ENCODE measurements at regions not wholly inside any gene's neighbourhood (a gene's known extent, or its start where the extent isn't known, plus 50 kb on each side); places are given as distances from the start of the nearest gene placed in this dataset.

- Histone ChIP-seq H3K79me2 (ENCODE audit: insufficient read depth) (no peaks in the 10 kb centered on the region), H3K9ac (no peak overlapping the region), H2AFZ (ENCODE audit: low read depth) (no peak overlapping the region), H3K9me2 (no peaks in the 10 kb centered on the region), H3K4me2 (no peak overlapping the region), H3K4me3 (ENCODE audit: low read depth in 2 of 2, low read length in 1 of 2) (no peak overlapping the region), H3K27ac (ENCODE audit: low read depth in 2 of 2, low read length in 1 of 2) (no peak overlapping the region), H3K9me3 (no peaks in the 10 kb centered on the region), H3K27me3 (ENCODE audit: insufficient read depth) (no peaks in the 10 kb centered on the region), H3K4me1 (ENCODE audit: control insufficient read depth in 1 of 2, insufficient read depth in 2 of 2, low read depth in 1 of 2, low read length in 1 of 2) (peaks cover 0 to 3% of the 10 kb centered on the region in 2 experiments; a peak in 1 of 4 replicates), H4K20me1 (ENCODE audit: insufficient read depth) (no peaks in the 10 kb centered on the region), H3K36me3 (replicated peaks in 1 of 2; ENCODE audit: control insufficient read depth in 1 of 2, insufficient read depth in 2 of 2, low read length in 1 of 2) (no peaks in the 10 kb centered on the region), H3F3A (replicated peaks; ENCODE audit: insufficient read depth) (no peaks in the 10 kb centered on the region)
- ChIA-PET CTCF (interaction anchor here (1.2 to 1.5 kb wide), 3 partner anchors 9 to 587 kb away, joined by 3 to 4 read pairs (median 4); no protein-coding TSS in a partner anchor), POLR2A (no interaction called here)
- no peak for TF ChIP-seq RFX5 (IDR thresholded peaks at IDR 0.05; ENCODE audit: low read length)
- no peak for TF ChIP-seq POLR2AphosphoS5 (IDR thresholded peaks at IDR 0.05; ENCODE audit: low read depth, low read length)
- TF ChIP-seq ELF1 (IDR thresholded peaks at IDR 0.05), result no peak
- no peak for TF ChIP-seq EP300 (IDR thresholded peaks at IDR 0.05; ENCODE audit: borderline replicate concordance in 1 of 2, low read depth in 1 of 2, low read length in 1 of 2)
- no peak for TF ChIP-seq GABPA (IDR thresholded peaks at IDR 0.05; ENCODE audit: low read depth)
- TF ChIP-seq MXI1 (IDR thresholded peaks at IDR 0.05; ENCODE audit: low read depth, low read length), result no peak
- DNase-seq, result no peak
- 57% methylated on average over 19 of the region's 22 CpGs for WGBS (ENCODE audit: low lambda C conversion rate)
Observed at GRCh38 chr22:44580176-44581095, 82.4 kb upstream of the RTL6 start.

GRCh38 chr22:44578516-44579230 lies 80.6 kb upstream of the RTL6 start:
- ChIA-PET CTCF (interaction anchor here (0.7 to 1.7 kb wide), 3 partner anchors 47 to 585 kb away, joined by 3 to 6 read pairs (median 3); no protein-coding TSS in a partner anchor), POLR2A (no interaction called here)
- WGBS (ENCODE audit: low lambda C conversion rate), result 51% methylated on average over 7 of the region's 10 CpGs

More at GRCh38 chr22:44578516-44579230, 80.6 kb upstream of the RTL6 start:
- Histone ChIP-seq H3K27ac (ENCODE audit: low read depth in 2 of 2, low read length in 1 of 2) (no peak overlapping the region), H3K4me3 (ENCODE audit: low read depth in 2 of 2, low read length in 1 of 2) (no peak overlapping the region), H4K20me1 (ENCODE audit: insufficient read depth) (no peaks in the 10 kb centered on the region), H3K4me2 (no peak overlapping the region), H3K36me3 (replicated peaks in 1 of 2; ENCODE audit: control insufficient read depth in 1 of 2, insufficient read depth in 2 of 2, low read length in 1 of 2) (no peaks in the 10 kb centered on the region), H3F3A (replicated peaks; ENCODE audit: insufficient read depth) (no peaks in the 10 kb centered on the region), H3K27me3 (ENCODE audit: insufficient read depth) (no peaks in the 10 kb centered on the region), H3K4me1 (ENCODE audit: control insufficient read depth in 1 of 2, insufficient read depth in 2 of 2, low read depth in 1 of 2, low read length in 1 of 2) (peaks cover 0 to 15% of the 10 kb centered on the region in 2 experiments; a peak in 1 of 4 replicates), H3K9me3 (no peaks in the 10 kb centered on the region), H3K79me2 (ENCODE audit: insufficient read depth) (no peaks in the 10 kb centered on the region), H3K9ac (no peak overlapping the region), H2AFZ (ENCODE audit: low read depth) (no peak overlapping the region), H3K9me2 (no peaks in the 10 kb centered on the region)
- DNase-seq, result no peak
- TF ChIP-seq YY1 (IDR thresholded peaks at IDR 0.05; ENCODE audit: low read depth), result no peak
- no peak for TF ChIP-seq RXRA (IDR thresholded peaks at IDR 0.05; ENCODE audit: borderline replicate concordance, low read depth)
- no peak for TF ChIP-seq MXI1 (IDR thresholded peaks at IDR 0.05; ENCODE audit: low read depth, low read length)
- TF ChIP-seq JUND (IDR thresholded peaks at IDR 0.05), result no peak
- no peak for TF ChIP-seq GABPA (IDR thresholded peaks at IDR 0.05; ENCODE audit: low read depth)
- TF ChIP-seq USF1 (IDR thresholded peaks at IDR 0.05; ENCODE audit: borderline replicate concordance, low read depth), result no peak
- TF ChIP-seq REST (IDR thresholded peaks at IDR 0.05; ENCODE audit: low read depth, low read length), result no peak
- no peak for TF ChIP-seq SMC3 (IDR thresholded peaks at IDR 0.05; ENCODE audit: low read depth, low read length)
- TF ChIP-seq MEF2A (IDR thresholded peaks at IDR 0.05; ENCODE audit: borderline replicate concordance, low read depth), result no peak
- no peak for TF ChIP-seq POLR2AphosphoS5 (IDR thresholded peaks at IDR 0.05; ENCODE audit: low read depth, low read length)
- no peak for TF ChIP-seq CHD2 (IDR thresholded peaks at IDR 0.05; ENCODE audit: low read length, partially characterized antibody)
